GM21619 (cell line): ENCODE measurements at regions not wholly inside any gene's neighbourhood (a gene's known extent, or its start where the extent isn't known, plus 50 kb on each side); places are given as distances from the start of the nearest gene placed in this dataset.
"Not testable (repeated sequence)": the region's sequence is repeated elsewhere in the genome, so short reads cannot be mapped to it uniquely, and the experiment has no call there.

Experiments used
- ATAC-seq: cut with Tn5 transposase; IDR thresholded peaks from one replicate; pipeline ENCODE4 v1.9.1; 2021; ENCODE audit not compliant: unreplicated experiment

DNA sequence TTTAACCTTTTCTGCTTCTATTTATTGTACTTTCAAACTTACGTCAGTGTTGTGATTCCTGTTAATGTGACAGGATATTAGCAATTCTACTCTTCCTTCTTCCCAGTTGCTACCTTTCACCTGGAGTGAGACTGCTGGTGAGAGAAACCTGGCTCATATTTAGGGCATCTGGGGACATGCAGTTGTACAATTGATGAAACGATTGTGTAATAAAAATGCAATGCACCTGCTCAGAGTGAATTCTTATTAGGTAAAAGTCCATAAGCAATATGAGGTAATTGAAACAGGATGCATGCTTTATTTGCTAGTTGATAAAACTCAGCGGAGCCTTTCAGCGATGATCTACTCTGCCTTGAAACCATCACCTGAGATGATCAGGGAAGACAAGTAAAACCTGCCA lies 116.1 kb upstream of the FBXO33 start:
- ATAC-seq: no peak

GRCh38 chr14:39547845-39548244 lies 115.6 kb upstream of the FBXO33 start:
- ATAC-seq: no peak

- no peak for ATAC-seq
Measured at GRCh38 chr14:39505812-39506211, 73.6 kb upstream of the FBXO33 start.

GRCh38 chr14:39500253-39500652 lies 68.0 kb upstream of the FBXO33 start:
- no peak for ATAC-seq

GRCh38 chr14:39499514-39499913 lies 67.3 kb upstream of the FBXO33 start:
- no peak for ATAC-seq

DNA sequence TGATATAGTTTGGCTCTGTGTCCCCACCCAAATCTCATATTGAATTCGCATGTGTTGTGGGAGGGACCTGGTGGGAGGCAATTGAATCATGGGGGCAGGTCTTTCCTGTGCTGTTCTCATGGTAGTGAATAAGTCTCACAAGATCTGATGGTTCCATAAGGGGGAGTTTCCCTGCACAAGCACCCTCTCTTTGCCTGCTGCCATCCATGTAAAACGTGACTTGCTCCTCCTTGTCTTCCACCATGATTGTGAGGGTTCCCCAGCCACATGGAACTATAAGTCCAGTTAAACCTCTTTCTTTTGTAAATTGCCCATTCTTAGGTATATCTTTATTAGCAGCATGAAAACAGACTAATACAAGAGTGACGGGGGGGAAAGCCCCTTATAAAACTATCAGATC lies 65.4 kb upstream of the FBXO33 start:
- ATAC-seq: not testable (repeated sequence)

GRCh38 chr14:39492267-39492666 lies 60.0 kb upstream of the FBXO33 start:
- ATAC-seq: no peak

DNA sequence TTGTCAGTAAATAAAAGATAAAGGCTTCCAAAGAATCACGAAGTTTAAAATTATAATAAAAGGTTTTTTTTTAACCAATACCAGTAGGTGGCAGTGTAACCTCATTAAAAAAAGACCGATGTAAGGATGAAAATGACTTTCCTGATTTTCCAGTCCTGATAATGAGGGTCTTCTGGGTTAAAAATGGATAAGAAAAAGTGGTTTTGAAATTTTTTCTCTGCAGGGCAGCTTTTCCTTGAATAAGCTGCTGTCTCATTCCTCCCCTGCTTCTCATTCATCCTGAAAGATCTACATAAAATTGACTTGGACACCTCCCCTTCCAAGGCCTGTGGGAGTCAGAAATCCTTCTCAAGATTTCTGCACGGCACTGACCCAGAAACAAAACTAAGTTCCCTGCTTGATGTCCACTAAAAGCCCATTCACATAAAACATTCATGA lies 58.9 kb upstream of the FBXO33 start:
- ATAC-seq: no peak

GRCh38 chr14:39488600-39488999 lies 56.4 kb upstream of the FBXO33 start:
- ATAC-seq: no peak

DNA sequence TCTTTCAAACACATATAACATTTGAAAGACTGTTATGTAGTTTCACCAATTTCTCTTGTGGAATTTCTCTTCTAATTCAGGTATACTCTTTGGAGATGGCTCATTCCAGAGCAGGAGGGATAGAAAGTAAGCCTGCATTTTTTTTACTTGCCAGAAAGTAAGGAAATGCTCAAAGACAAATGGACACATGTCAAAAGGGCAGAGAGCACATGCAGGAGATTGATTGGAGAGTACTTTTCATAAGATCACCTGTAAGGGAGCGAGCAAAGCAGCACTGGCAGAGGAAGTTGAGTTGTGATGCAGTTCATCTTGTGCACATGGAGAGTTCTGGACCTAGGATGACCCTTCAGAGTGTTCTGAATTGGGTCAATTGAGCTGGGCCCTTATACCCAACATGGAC lies 51.4 kb upstream of the FBXO33 start:
- no peak for ATAC-seq
